GM12878 (cell line): ENCODE measurements at regions not wholly inside any gene's neighbourhood (a gene's known extent, or its start where the extent isn't known, plus 50 kb on each side); places are given as distances from the start of the nearest gene placed in this dataset.

Experiments used
- ATAC-seq: fragments of 200-7000 bp; cut with Tn5 transposase; 3 replicates; pipeline ENCODE4 v1.9.1; 2020; ENCODE audit warnings: mild to moderate bottlenecking, moderate library complexity
- BruUV-seq: library from RNA; stranded (reverse); fragments of 400-500 nt; replicated peaks from 2 replicates; lab custom pipeline; 2021; lab: Mats Ljungman, UMichigan
- CTCF ChIA-PET: fragments of 300-600 bp; sonication (Branson Sonifier 250); formaldehyde crosslinking; extraction: SDS; loops from one replicate; lab custom pipeline; 2021; ENCODE audit warnings: inconsistent platforms; lab: Yijun Ruan, JAX
- POLR2A ChIA-PET: fragments of 350-600 bp; formaldehyde crosslinking; extraction: SDS; loops from one replicate; lab custom pipeline; 2021; ENCODE audit warnings: inconsistent platforms; lab: Charles Lee
- RAD21 ChIA-PET: fragments of 300-600 bp; sonication (Branson Sonifier 250); formaldehyde crosslinking; loops from one replicate; lab custom pipeline; 2023; ENCODE audit warnings: antibody characterized with exemption; ENCODE audit not compliant: unreplicated experiment; lab: Charles Lee
- SMC1A ChIA-PET: fragments of 300-600 bp; sonication (Branson Sonifier 250); formaldehyde crosslinking; loops from one replicate; lab custom pipeline; 2023; ENCODE audit not compliant: unreplicated experiment, uncharacterized antibody; lab: Charles Lee
- DNase-seq: peaks from one replicate; pipeline ENCODE4 v3.0.0-alpha.2; 2011; ENCODE audit warnings: low read depth, low spot score
- FAIRE-seq: peaks from 3 replicates; lab custom pipeline; 2011; peaks lifted over from hg19 to GRCh38; lab: Jason Lieb, UNC
- H2AFZ ChIP-seq: 2 replicates; pipeline ENCODE4 v1.6.0; 2011; ENCODE audit warnings: low read depth, low read length, control low read depth; ENCODE audit not compliant: control insufficient read depth
- H3K27ac ChIP-seq: 2 replicates; pipeline ENCODE4 v1.5.1; 2011; ENCODE audit warnings: control low read depth; ENCODE audit not compliant: control insufficient read depth, insufficient read depth
- H3K27me3 ChIP-seq, 2 experiments: replicated peaks in 1 of 2; 2 replicates each; pipeline versions ENCODE4 v1.6.0 to v1.6.1; 2011; ENCODE audit warnings: low read length in 1 of 2; ENCODE audit not compliant: control insufficient read depth in 2 of 2, insufficient read depth in 2 of 2
- H3K36me3 ChIP-seq, 2 experiments: 2 replicates each; pipeline ENCODE4 v1.5.1; 2011; ENCODE audit warnings: low read length in 1 of 2; ENCODE audit not compliant: control insufficient read depth in 2 of 2, insufficient read depth in 2 of 2
- H3K4me1 ChIP-seq: 2 replicates; pipeline ENCODE4 v1.6.1; 2011; ENCODE audit warnings: mild to moderate bottlenecking, low read length, moderate library complexity, mixed read lengths; ENCODE audit not compliant: control insufficient read depth, insufficient read depth
- H3K4me2 ChIP-seq: 2 replicates; pipeline ENCODE4 v1.6.0; 2011; ENCODE audit warnings: control low read depth; ENCODE audit not compliant: control insufficient read depth, insufficient read depth
- H3K4me3 ChIP-seq: fragments of 200-600 bp; sonication (generic); 2 replicates; pipeline ENCODE4 v1.5.1; 2016
- H3K79me2 ChIP-seq: 2 replicates; pipeline ENCODE4 v1.6.0; 2011; ENCODE audit warnings: low read length; ENCODE audit not compliant: control insufficient read depth, insufficient read depth
- H3K9ac ChIP-seq: 2 replicates; pipeline ENCODE4 v1.8.0; 2011; ENCODE audit warnings: low read length, control low read depth, mixed read lengths; ENCODE audit not compliant: control insufficient read depth, insufficient read depth
- H3K9me3 ChIP-seq: replicated peaks from 3 replicates; pipeline ENCODE4 v1.5.1; 2011; ENCODE audit warnings: mild to moderate bottlenecking, low read length; ENCODE audit not compliant: control insufficient read depth, insufficient read depth
- H4K20me1 ChIP-seq: 2 replicates; pipeline ENCODE4 v1.6.0; 2011; ENCODE audit not compliant: control insufficient read depth, insufficient read depth
- CTCF ChIP-seq, 3 experiments: IDR thresholded peaks in 2 of 3; conservative IDR thresholded peaks in 1 of 3; 2 replicates each; pipeline ENCODE4 v1.5.1; 2011; ENCODE audit warnings: low read depth in 3 of 3, low read length in 3 of 3, mild to moderate bottlenecking in 3 of 3, control low read depth in 2 of 3, moderate library complexity in 2 of 3, inconsistent platforms in 1 of 3, mixed read lengths in 1 of 3; ENCODE audit not compliant: control insufficient read depth in 2 of 3, insufficient read depth in 1 of 3; ENCODE audit errors: extremely low read depth in 1 of 3
- KAT2A ChIP-seq: conservative IDR thresholded peaks from 2 replicates; pipeline ENCODE4 v1.6.1; 2011; ENCODE audit warnings: low read depth, low read length; ENCODE audit not compliant: control insufficient read depth
- MYC ChIP-seq: IDR thresholded peaks from 2 replicates; pipeline ENCODE4 v1.6.1; 2011; ENCODE audit warnings: mild to moderate bottlenecking, low read length, moderate library complexity, inconsistent platforms; ENCODE audit not compliant: insufficient read depth, insufficient replicate concordance, insufficient read length, severe bottlenecking
- PAX5 ChIP-seq: IDR thresholded peaks from 2 replicates; pipeline ENCODE4 v1.6.1; 2011; ENCODE audit warnings: low read depth, low read length, borderline replicate concordance
- POLR2AphosphoS2 ChIP-seq: IDR thresholded peaks from 2 replicates; pipeline ENCODE4 v1.6.1; 2011; ENCODE audit warnings: low read depth, mild to moderate bottlenecking, low read length, improper control_type of control experiment, moderate library complexity
- SIN3A ChIP-seq: IDR thresholded peaks from 2 replicates; pipeline ENCODE4 v1.6.1; 2012; ENCODE audit warnings: low read depth, low read length, improper control_type of control experiment
- USF2 ChIP-seq: IDR thresholded peaks from 2 replicates; pipeline ENCODE4 v1.6.1; 2011; ENCODE audit warnings: low read depth, low read length, improper control_type of control experiment, borderline replicate concordance
- ZBTB11 ChIP-seq: fragments of 450-650 bp; formaldehyde crosslinking; IDR thresholded peaks from 2 replicates; pipeline ENCODE4 v1.5.0; 2022; ENCODE audit warnings: mild to moderate bottlenecking, missing genetic modification characterization
- ZBTB4 ChIP-seq: fragments of 450-650 bp; formaldehyde crosslinking; IDR thresholded peaks from 2 replicates; pipeline ENCODE4 v1.4.0; 2022; ENCODE audit warnings: mild to moderate bottlenecking, moderate library complexity
- ZNF207 ChIP-seq: fragments of 450-650 bp; IDR thresholded peaks from 2 replicates; pipeline ENCODE4 v1.6.1; 2014; ENCODE audit warnings: antibody characterized with exemption, mild to moderate bottlenecking, borderline replicate concordance
- ZZZ3 ChIP-seq: IDR thresholded peaks from 2 replicates; pipeline ENCODE4 v1.6.1; 2011; ENCODE audit warnings: low read depth; ENCODE audit not compliant: control insufficient read depth, insufficient read length
- WGBS: methylation state at CpG from one replicate; pipeline ENCODE4 v1.1.6; 2016; ENCODE audit warnings: low lambda C conversion rate; ENCODE audit not compliant: insufficient replicate concordance, insufficient coverage; ENCODE audit errors: missing lambda C conversion rate; 5-methylcytosine and 5-hydroxymethylcytosine counted together
- in situ Hi-C: fragments of 300-500 bp; cut with MboI; formaldehyde crosslinking; loops from 9 replicates; pipeline ENCODE4 v1.14.3; 2018; ENCODE audit warnings: mixed read lengths
- intact Hi-C: fragments of 100-400 bp; cut with micrococcal nuclease; formaldehyde crosslinking; loops from one replicate; pipeline ENCODE4 v1.14.2; 2022; ENCODE audit not compliant: unreplicated experiment

GRCh38 chr2:129205766-129206165 lies 773.7 kb upstream of the RAB6C start:
- WGBS, result 59% methylated on average over 5 of the region's 5 CpGs
- Histone ChIP-seq H3K9me3 (no peaks in the 10 kb centered on the region), H3K4me3 (no peak overlapping the region), H2AFZ (no peak overlapping the region), H3K79me2 (no peaks in the 10 kb centered on the region), H3K4me1 (no peaks in the 10 kb centered on the region), H3K9ac (no peak overlapping the region), H4K20me1 (no peaks in the 10 kb centered on the region), H3K4me2 (no peak overlapping the region), H3K27me3 (no peaks in the 10 kb centered on the region), H3K36me3 (no peaks in the 10 kb centered on the region), H3K27ac (no peak overlapping the region)
- no TSS peak for BruUV-seq
- DNase-seq (no peak), ATAC-seq (no peak), FAIRE-seq (no peak)
- intact Hi-C loops, result no loop called here
- in situ Hi-C loops, result no loop called here
- ChIA-PET POLR2A (no interaction called here), CTCF (no interaction called here), RAD21 (no interaction called here), SMC1A (no interaction called here)
- TF ChIP-seq ZBTB4 (CRISPR knock-in tag) (no peak), ZNF207 (no peak), ZBTB11 (CRISPR knock-in tag) (no peak), ZZZ3 (no peak), CTCF (IDR thresholded peaks at IDR 0.05 in 2 of 3, conservative IDR thresholded peaks at IDR 0.05 in 1 of 3; ENCODE audit: control insufficient read depth in 2 of 3, extremely low read depth in 1 of 3, insufficient read depth in 1 of 3, low read depth in 3 of 3, low read length in 3 of 3) (no peak), MYC (no peak), POLR2AphosphoS2 (no peak), USF2 (no peak), KAT2A (no peak), PAX5 (no peak), SIN3A (no peak)
